ENCODE measurements at regions not wholly inside any gene's neighbourhood (a gene's known extent, or its start where the extent isn't known, plus 50 kb on each side); places are given as distances from the start of the nearest gene placed in this dataset.

DNA sequence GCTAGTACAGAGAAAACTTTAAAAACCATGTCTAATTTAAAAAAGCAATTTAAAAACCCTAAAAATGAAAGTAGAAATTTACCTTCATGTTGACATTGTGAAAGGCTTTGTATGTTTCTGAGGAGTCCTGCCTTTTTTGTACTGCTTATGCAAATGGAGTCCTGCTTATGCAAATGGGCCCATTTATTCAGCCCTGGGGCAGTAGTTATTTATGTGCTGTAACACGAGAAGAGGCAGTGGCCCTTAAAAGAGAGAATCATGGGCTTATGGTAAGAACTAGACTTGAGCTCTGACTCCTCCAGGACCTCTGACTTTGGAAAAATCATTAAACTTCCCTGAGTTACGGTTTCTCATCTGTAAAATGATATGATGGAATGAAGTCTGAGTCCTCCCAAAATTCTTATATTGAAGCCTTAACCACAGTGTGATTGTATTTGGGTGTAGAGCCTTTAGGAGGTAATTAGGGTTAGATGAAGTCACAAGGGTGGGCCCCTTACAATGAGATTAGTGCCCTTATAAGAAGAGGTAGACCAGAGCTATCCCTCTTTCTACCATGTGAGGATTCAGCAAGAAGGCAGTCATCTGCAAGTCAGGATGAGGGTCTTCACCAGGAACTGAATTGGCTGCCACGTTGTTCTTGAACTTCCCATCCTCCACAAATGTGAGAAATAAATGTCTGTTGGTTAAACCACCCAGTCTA lies 447.8 kb upstream of the CD180 start:
- TF ChIP-seq, protein P1, sequence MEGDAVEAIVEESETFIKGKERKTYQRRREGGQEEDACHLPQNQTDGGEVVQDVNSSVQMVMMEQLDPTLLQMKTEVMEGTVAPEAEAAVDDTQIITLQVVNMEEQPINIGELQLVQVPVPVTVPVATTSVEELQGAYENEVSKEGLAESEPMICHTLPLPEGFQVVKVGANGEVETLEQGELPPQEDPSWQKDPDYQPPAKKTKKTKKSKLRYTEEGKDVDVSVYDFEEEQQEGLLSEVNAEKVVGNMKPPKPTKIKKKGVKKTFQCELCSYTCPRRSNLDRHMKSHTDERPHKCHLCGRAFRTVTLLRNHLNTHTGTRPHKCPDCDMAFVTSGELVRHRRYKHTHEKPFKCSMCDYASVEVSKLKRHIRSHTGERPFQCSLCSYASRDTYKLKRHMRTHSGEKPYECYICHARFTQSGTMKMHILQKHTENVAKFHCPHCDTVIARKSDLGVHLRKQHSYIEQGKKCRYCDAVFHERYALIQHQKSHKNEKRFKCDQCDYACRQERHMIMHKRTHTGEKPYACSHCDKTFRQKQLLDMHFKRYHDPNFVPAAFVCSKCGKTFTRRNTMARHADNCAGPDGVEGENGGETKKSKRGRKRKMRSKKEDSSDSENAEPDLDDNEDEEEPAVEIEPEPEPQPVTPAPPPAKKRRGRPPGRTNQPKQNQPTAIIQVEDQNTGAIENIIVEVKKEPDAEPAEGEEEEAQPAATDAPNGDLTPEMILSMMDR (conservative IDR thresholded peaks at IDR 0.05) = no peak
- Histone ChIP-seq H3K27ac (ENCODE audit: insufficient read length, low read depth, low read length) (no peak overlapping the region), H4K8ac (replicated peaks; ENCODE audit: insufficient read length, low read depth, low read length) (no peak overlapping the region), H3K27me3 (ENCODE audit: insufficient read depth, low read length) (no peaks in the 10 kb centered on the region), H3K23ac (ENCODE audit: insufficient read length, low read depth, low read length) (no peak overlapping the region), H3K9me3 (ENCODE audit: control insufficient read depth, low read depth, low read length) (peaks cover 6% of the 10 kb centered on the region), H3K79me2 (ENCODE audit: insufficient read depth, low read length) (no peaks in the 10 kb centered on the region), H2AFZ (ENCODE audit: low read length) (no peak overlapping the region), H2AK5ac (ENCODE audit: insufficient read length, low read length) (no peak overlapping the region), H4K5ac (ENCODE audit: insufficient read length, low read depth, low read length) (no peak overlapping the region), H2BK20ac (ENCODE audit: low read depth, low read length, poor library complexity, severe bottlenecking) (no peak overlapping the region), H4K91ac (ENCODE audit: insufficient read length, low read depth, low read length) (no peak overlapping the region), H3K18ac (ENCODE audit: insufficient read length, low read depth, low read length) (no peak overlapping the region), H3K23me2 (ENCODE audit: insufficient read length, low read depth, low read length, poor library complexity, severe bottlenecking) (no peaks in the 10 kb centered on the region), H3T11ph (ENCODE audit: low read length) (no peak overlapping the region), H3K4me1 (ENCODE audit: insufficient read depth, low read length) (no peaks in the 10 kb centered on the region), H2BK5ac (ENCODE audit: insufficient read length, low read length) (no peak overlapping the region), H4K20me1 (ENCODE audit: control insufficient read depth, insufficient read depth, insufficient read length) (no peaks in the 10 kb centered on the region), H3K9ac (ENCODE audit: extremely low read depth, insufficient read length, low read length) (no peak overlapping the region), H3K4ac (ENCODE audit: low read depth, low read length) (no peak overlapping the region), H2BK15ac (ENCODE audit: low read depth, low read length) (no peak overlapping the region), H3K14ac (ENCODE audit: insufficient read depth, low read length) (no peak overlapping the region), H3K4me2 (ENCODE audit: insufficient read depth, insufficient read length, low read length) (no peak overlapping the region), H2BK12ac (ENCODE audit: insufficient read length, low read depth, low read length) (no peak overlapping the region), H2BK120ac (ENCODE audit: low read depth, low read length, poor library complexity, severe bottlenecking) (no peak overlapping the region), H3K79me1 (ENCODE audit: insufficient read depth, low read depth, low read length, poor library complexity, severe bottlenecking) (no peaks in the 10 kb centered on the region), H3K56ac (ENCODE audit: insufficient read length, low read depth, low read length) (no peak overlapping the region)
- WGBS (ENCODE audit: extremely low coverage, insufficient read length, low lambda C conversion rate) = no CpG with 5 or more reads among the region's 3 CpGs
- H3K36me3 Mint-ChIP-seq (ENCODE audit: insufficient read depth in 1 of 3, low read depth in 3 of 3) = peaks cover 0 to 12% (median 0%) of the 10 kb centered on the region in 3 experiments; a peak in 2 of 7 replicates
- DNase-seq = no peak
- H3K4me3 Mint-ChIP-seq = no peak overlapping the region
- H3K9me3 Mint-ChIP-seq = peaks cover 8 to 9% of the 10 kb centered on the region in 2 experiments; a peak in 4 of 5 replicates
- peaks cover under 1% of the 10 kb centered on the region in 2 experiments; a peak in 2 of 4 replicates for H3K4me1 Mint-ChIP-seq
- H3K27me3 Mint-ChIP-seq (ENCODE audit: low read depth) = no peaks in the 10 kb centered on the region
- H3K27ac Mint-ChIP-seq = no peak overlapping the region
